GM19455 (cell line): ENCODE measurements at regions not wholly inside any gene's neighbourhood (a gene's known extent, or its start where the extent isn't known, plus 50 kb on each side); places are given as distances from the start of the nearest gene placed in this dataset.
"Not testable (repeated sequence)": the region's sequence is repeated elsewhere in the genome, so short reads cannot be mapped to it uniquely, and the experiment has no call there.

Experiments used
- ATAC-seq: cut with Tn5 transposase; IDR thresholded peaks from one replicate; pipeline ENCODE4 v1.9.1; 2021; ENCODE audit not compliant: unreplicated experiment

DNA sequence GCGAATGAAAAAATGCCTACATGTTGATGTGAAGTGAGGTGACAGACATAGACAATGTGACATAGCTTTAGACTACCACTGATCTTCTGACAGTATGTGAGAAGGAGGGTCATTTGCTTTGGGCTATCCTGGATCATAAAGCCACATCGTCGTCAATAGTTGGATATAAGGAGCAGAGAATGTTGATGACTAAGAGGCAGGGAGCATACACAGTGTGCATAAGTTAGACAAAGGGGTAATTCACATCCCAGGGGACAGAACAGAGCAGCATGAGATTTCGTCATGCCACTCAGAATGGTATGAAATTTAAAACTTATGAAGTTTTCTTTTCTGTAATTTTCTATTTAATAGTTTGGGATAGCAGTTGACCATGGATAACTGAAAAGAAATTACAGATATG lies 403.2 kb downstream of the DSC3 start:
- ATAC-seq = no peak

GRCh38 chr18:30634249-30634648 lies 408.3 kb downstream of the DSC3 start:
- no peak for ATAC-seq

DNA sequence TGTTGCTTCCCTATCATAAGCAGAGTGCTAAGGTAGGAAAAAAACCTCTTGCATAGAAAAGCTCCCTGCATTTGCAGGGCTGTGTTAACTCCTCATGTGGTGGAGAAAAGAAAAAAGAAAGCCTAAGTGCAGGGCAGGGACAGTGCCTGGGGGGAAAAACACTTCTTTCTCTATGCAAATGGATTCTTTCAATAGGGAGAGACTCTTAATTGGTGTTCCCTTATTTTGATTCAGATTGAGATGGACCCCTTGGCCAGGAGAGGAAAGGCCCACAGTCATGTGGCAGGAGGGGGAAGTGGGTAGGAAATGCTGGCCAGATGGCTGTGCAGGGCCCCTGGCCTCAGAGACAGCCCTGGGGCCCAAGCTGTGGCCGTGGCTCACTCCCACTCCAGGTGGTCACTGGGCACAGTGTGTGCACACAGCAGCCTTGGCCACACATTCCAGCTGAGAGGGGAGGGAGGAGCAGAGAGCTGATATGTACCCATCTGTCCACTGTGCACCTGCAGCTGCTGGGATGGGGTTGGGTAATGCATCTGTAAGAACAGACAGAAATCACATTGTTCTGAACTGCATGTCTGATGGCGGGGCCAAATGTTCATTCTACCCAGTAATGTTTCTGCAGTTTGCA lies 410.4 kb downstream of the DSC3 start:
- no peak for ATAC-seq

DNA sequence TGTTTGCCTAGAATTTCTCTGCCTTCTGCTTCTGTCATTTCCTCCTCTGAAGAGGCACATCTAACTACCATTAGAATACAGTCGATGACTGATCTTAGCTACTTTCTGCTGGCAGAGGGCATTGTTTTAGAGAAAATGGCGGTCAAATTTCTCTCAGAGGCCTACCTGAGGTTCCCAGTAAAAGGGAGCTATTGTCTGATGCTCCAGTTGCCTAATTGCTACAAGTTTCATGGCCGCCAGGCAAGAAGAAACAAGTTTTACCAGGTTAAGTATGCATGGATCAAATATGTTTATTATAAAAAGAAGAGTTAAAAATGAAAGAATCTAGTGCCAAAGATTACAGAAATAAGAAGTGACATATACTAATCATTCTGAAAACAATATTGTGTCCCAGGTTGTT lies 416.6 kb downstream of the DSC3 start:
- no peak for ATAC-seq

DNA sequence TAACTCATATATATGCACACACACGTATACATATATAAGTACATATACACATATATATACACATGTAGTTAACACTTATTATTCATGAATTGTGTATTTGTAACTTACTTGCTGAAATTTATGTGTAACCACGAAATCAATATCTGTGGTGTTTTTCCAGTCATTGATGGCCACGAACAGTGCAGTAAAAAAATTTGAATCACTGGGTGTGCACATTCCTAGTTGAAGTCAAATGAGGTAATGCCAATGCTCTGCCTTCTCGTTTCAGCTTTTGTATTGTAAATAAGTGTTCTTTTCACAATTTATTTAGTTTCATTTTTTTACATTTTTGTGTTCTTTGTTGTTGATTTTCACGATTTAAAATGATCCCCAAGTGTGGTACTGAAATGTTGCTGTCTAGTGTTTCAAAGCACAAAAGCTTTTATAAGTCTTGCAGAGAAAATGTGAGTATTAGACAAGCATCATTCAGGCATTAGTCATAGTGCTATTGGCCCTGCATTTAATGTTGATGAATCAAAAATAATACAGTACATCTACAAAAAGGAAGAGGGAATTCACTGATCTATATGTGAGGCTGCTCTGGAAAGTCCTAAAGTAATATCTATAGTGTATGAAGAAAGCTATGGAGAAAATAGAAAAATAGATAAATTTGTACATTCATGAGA lies 419.0 kb downstream of the DSC3 start:
- no peak for ATAC-seq

GRCh38 chr18:30622635-30623034 lies 419.9 kb downstream of the DSC3 start:
- no peak for ATAC-seq

DNA sequence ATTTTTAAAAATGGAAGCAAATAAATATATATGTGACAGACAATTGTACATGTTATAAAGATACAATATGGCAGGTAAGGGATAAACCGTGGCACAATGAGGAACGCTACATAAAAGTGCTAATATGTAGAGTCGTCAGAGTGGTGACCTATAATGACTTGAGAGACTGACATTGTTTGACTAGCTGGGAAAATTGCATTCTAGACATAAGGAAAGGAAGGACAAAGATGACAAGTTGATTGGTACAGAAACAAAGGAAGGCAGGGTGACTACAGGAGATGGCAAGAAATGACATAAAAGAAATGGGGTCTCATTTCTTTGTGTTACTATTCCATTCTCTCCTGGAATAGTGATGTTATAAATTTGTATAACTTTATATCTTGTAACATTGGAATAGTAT lies 420.4 kb downstream of the DSC3 start:
- ATAC-seq = no peak

GRCh38 chr18:30618567-30618966 lies 424.0 kb downstream of the DSC3 start:
- no peak for ATAC-seq

DNA sequence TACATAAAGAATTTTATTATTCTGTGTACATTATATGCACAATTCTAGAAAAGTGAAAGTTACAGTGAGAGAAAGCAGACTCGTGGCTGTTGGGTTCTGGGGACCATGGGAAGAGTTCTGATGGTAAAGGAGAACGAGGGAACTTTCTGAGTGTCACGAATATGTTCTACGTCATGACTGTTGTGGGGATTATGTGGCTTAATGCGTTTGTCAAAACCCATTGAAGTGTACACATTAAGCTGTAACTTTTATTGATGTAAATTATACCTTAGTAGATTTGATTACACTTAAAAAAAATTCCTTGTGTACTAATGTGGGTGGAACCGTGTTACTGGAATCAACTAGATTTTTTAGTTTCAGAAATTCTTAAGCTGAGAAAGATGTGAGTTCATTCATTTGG lies 426.1 kb downstream of the DSC3 start:
- no peak for ATAC-seq

DNA sequence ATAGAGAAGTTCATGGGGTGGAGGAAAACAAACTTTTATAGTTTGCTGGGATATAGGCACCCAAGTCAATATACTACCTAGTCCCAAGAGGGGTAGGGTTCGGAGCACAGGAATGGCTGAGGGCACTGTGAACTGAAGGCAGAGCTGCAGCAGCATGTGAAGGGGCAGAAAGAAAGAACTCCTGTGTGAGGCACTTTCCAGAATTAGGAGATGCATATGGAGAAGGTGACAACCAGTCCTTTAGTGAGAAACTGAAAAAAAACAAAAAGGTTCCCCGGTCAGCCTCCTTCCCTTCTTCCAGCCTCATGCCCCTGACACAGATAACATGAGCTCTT lies 429.1 kb downstream of the DSC3 start:
- no peak for ATAC-seq

DNA sequence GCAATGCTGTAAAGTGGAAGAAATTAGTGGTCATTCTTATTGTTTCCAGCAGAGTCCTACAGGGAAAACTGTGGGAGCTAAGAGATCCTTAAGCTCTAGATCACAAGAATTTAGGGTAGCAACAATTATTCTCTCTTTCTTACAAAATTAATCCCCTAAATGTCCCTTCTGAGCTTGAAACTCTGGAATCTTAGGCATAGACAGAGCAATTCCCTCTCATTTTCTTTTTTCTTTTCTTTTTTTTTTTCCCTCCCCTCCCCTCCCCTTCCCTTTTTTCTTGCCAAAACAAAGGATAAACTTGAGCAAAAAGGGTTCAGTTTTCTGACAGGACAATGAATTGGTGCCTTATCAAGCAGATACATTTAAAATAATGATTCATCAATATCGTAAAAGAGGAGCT lies 441.0 kb downstream of the DSC3 start:
- ATAC-seq = no peak

DNA sequence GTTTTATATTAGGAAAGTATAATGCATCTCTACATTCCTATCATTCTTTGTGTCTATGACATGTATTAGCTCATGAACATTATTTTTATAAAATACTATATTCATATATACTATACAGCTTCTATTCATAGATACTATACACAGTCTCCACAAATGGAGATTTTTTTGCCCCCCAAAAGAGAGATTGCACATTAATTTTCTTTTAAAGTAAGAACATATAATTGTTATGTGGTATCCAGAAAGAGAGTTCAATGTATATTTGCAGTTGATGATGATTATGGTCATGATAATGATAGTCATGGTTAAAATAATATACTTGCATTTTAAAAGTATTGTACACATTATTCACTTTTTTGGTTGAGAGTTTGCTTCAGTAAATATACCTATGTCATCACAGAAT lies 445.3 kb downstream of the DSC3 start:
- no peak for ATAC-seq

- ATAC-seq = no peak
Measured at GRCh38 chr18:30596635-30597034, 445.9 kb downstream of the DSC3 start.

DNA sequence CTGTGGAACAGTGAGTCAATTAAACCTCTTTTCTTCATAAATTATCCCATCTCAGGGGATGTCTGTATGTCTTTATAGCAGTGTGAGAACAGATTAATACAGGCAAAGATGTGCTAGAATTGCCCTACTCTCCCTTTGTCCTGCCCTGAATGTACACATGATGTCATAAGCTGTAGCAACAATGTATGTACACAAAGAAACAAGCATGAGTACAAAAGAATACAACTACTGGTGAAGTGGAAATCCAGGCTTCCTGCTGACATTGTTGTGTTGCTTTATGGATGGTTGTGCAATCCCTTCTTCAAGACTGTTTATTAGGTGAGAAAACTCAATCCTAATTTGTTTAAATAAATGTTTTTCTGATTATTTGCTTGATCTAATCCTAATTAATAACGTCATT lies 446.6 kb downstream of the DSC3 start:
- no peak for ATAC-seq

GRCh38 chr18:30594911-30595310 lies 447.6 kb downstream of the DSC3 start:
- not testable (repeated sequence) for ATAC-seq

DNA sequence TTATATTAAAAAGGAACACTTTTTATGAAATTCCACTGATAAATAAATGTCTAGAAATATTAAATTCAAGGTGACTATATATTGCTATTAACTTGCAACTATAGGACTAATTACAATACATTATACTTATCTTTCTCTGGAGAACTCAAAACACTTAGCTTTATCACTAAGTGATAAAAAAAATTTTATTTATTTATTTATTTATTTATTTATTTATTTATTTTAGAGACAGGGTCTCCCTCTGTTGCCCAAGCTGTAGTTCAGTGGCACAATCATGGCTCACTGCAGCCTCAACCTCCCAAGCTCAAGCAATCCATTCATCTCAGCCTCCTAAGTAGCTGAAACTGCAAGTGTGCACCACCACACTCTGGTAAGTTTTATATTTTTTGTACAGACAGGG lies 451.1 kb downstream of the DSC3 start:
- no peak for ATAC-seq

- ATAC-seq = no peak
Measured at GRCh38 chr18:30588673-30589164, 453.8 kb downstream of the DSC3 start.

GRCh38 chr18:30583768-30584167 lies 458.8 kb downstream of the DSC3 start:
- no peak for ATAC-seq

- ATAC-seq = no peak
Measured at GRCh38 chr18:30582078-30582477, 460.5 kb downstream of the DSC3 start.

DNA sequence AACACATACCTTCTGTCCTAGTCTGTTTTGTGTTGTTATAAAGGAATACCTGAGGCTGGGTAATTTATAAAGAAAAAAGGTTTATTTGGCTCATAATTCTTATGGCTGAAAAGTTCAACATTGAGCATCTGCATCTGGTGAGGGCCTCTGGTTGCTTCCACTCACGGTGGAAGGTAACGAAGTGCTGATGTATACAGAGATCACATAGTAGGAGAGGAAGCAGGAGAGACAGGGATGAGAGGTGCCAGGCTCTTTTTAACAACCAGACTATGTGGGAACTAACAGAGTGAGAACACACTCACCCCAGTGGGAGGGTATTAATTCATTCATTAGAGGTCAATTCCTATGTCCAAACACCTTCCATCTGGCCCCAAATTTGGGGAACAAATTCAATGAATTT lies 463.8 kb downstream of the DSC3 start:
- ATAC-seq = no peak

GRCh38 chr18:30572214-30572613 lies 470.3 kb downstream of the DSC3 start:
- no peak for ATAC-seq

GRCh38 chr18:30568333-30568732 lies 474.2 kb downstream of the DSC3 start:
- no peak for ATAC-seq

DNA sequence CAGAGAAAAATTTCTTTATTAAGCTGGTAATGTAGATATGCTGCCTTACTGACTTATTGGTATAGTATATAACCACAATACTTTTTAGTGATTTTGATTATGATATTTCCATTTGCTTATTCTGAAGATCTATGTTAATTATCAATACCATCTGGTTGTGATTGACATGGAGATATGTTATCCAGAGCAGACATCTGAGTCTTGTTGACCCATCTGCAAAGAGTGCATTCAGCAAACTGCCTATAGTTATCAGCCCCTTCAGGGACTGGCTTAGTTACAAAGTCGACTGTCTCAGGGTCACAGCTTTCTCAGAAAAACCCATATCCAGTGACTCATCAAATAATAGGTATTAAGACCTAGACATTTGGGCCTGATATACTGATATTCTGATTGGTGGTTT lies 475.7 kb downstream of the DSC3 start:
- ATAC-seq = no peak
